Natural killer cell (primary cell): ENCODE measurements at regions not wholly inside any gene's neighbourhood (a gene's known extent, or its start where the extent isn't known, plus 50 kb on each side); places are given as distances from the start of the nearest gene placed in this dataset.
"Not testable (repeated sequence)": the region's sequence is repeated elsewhere in the genome, so short reads cannot be mapped to it uniquely, and the experiment has no call there.

Source experiments
- ATAC-seq, 3 donors: fragments of 150-1000 bp in 2 of 3; fragments of 200-7000 bp in 1 of 3; cut with Tn5 transposase; 1 replicate in 1 of 3; 2 replicates in 2 of 3; pipeline ENCODE4 v1.10.0; 2021; ENCODE audit warnings: mild to moderate bottlenecking in 2 of 3, moderate library complexity in 2 of 3
- DNase-seq, 2 donors: peaks; one replicate each; pipeline versions ENCODE4 v3.0.0 to v3.0.0-alpha.2; 2013 to 2021; ENCODE audit warnings: mixed read lengths in 1 of 2
- H3K27ac ChIP-seq: one replicate; pipeline ENCODE4 v1.5.1; 2013; ENCODE audit warnings: mild to moderate bottlenecking, low read length
- H3K27me3 ChIP-seq: one replicate; pipeline ENCODE4 v1.6.1; 2013; ENCODE audit warnings: low read length; ENCODE audit not compliant: control insufficient read depth, insufficient read depth
- H3K36me3 ChIP-seq: one replicate; pipeline ENCODE4 v1.6.1; 2013; ENCODE audit warnings: low read length; ENCODE audit not compliant: control insufficient read depth, insufficient read depth
- H3K4me1 ChIP-seq: one replicate; pipeline ENCODE4 v1.6.1; 2013; ENCODE audit warnings: low read length; ENCODE audit not compliant: control insufficient read depth, insufficient read depth
- H3K4me3 ChIP-seq: one replicate; pipeline ENCODE4 v1.5.1; 2013; ENCODE audit warnings: low read length
- H3K9me3 ChIP-seq: one replicate; pipeline ENCODE4 v1.6.1; 2013; ENCODE audit warnings: low read length; ENCODE audit not compliant: control insufficient read depth, insufficient read depth
- H3K27ac Mint-ChIP-seq, 2 donors: one replicate each; pipeline ENCODE4 v1.8.0; 2022; ENCODE audit warnings: mild to moderate bottlenecking in 2 of 2, mixed read lengths in 2 of 2, moderate library complexity in 1 of 2
- H3K27me3 Mint-ChIP-seq, 2 donors: one replicate each; pipeline ENCODE4 v1.8.0; 2022; ENCODE audit warnings: low read depth in 2 of 2, mixed read lengths in 2 of 2
- H3K36me3 Mint-ChIP-seq: one replicate; pipeline ENCODE4 v1.8.0; 2022; ENCODE audit warnings: mixed read lengths
- H3K4me1 Mint-ChIP-seq, 2 donors: one replicate each; pipeline ENCODE4 v1.8.0; 2022; ENCODE audit warnings: mixed read lengths in 2 of 2
- H3K4me3 Mint-ChIP-seq: one replicate; pipeline ENCODE4 v1.8.0; 2022; ENCODE audit warnings: mild to moderate bottlenecking, moderate library complexity, mixed read lengths
- H3K9me3 Mint-ChIP-seq, 2 donors: one replicate each; pipeline ENCODE4 v1.8.0; 2022; ENCODE audit warnings: mixed read lengths in 2 of 2
- CTCF ChIP-seq: fragments of 200-600 bp; IDR thresholded peaks from one replicate; pipeline ENCODE4 v1.8.0; 2022; ENCODE audit warnings: antibody characterized with exemption
- WGBS: methylation state at CpG from one replicate; pipeline ENCODE4 v1.1.7; 2013; ENCODE audit warnings: missing lambda C conversion rate; ENCODE audit not compliant: insufficient coverage; 5-methylcytosine and 5-hydroxymethylcytosine counted together
- intact Hi-C: fragments of 100-400 bp; cut with micrococcal nuclease; formaldehyde crosslinking; loops from one replicate; pipeline ENCODE4 v1.14.2; 2022

GRCh38 chr10:118901380-118901779, 128.1 kb upstream of the NANOS1 start:
- no peak overlapping the region for H3K4me3 Mint-ChIP-seq
- no peaks in the 10 kb centered on the region for H3K27me3 Mint-ChIP-seq
- no peak for TF ChIP-seq CTCF
- Histone ChIP-seq H3K9me3 (peaks cover 11% of the 10 kb centered on the region), H3K27me3 (no peaks in the 10 kb centered on the region), H3K4me1 (no peaks in the 10 kb centered on the region), H3K36me3 (no peaks in the 10 kb centered on the region), H3K27ac (no peak overlapping the region), H3K4me3 (no peak overlapping the region)
- WGBS, result 100% methylated on average over 1 of the region's 4 CpGs
- H3K9me3 Mint-ChIP-seq, result no peaks in the 10 kb centered on the region
- intact Hi-C loops, result no loop called here
- no peak overlapping the region for H3K27ac Mint-ChIP-seq
- H3K4me1 Mint-ChIP-seq, result no peaks in the 10 kb centered on the region
- H3K36me3 Mint-ChIP-seq, result no peaks in the 10 kb centered on the region
- DNase-seq, result no peak
- no peak for ATAC-seq

DNA sequence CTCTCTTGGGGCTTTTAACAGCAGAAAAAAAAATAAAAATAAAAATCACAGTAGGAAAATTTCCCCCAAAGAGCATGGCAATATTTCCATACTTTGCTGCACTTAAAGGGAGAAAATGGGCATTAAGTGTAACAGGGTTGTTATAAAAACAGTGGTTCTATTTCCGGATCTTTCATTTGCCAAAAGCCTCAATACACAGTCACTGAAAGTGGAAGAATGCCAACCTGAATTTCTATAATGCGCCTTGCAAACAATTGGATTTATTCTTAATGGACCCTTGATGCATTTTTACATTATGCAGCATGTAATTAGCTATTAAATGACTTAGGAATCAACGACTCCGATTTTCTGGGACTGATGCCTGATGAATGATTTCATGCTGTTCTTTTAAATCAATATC, 127.6 kb upstream of the NANOS1 start:
- Mint-ChIP-seq H3K36me3 (no peaks in the 10 kb centered on the region), H3K4me1 (no peaks in the 10 kb centered on the region), H3K9me3 (no peaks in the 10 kb centered on the region), H3K27ac (no peak overlapping the region), H3K4me3 (no peak overlapping the region), H3K27me3 (no peaks in the 10 kb centered on the region)
- intact Hi-C loops, result no loop called here
- Histone ChIP-seq H3K27me3 (no peaks in the 10 kb centered on the region), H3K4me3 (no peak overlapping the region), H3K4me1 (no peaks in the 10 kb centered on the region), H3K9me3 (peaks cover 11% of the 10 kb centered on the region), H3K36me3 (no peaks in the 10 kb centered on the region), H3K27ac (no peak overlapping the region)
- 83% methylated on average over 4 of the region's 4 CpGs for WGBS
- TF ChIP-seq CTCF, result no peak
- ATAC-seq (no peak), DNase-seq (no peak)

- H3K9me3 Mint-ChIP-seq, H3K27ac Mint-ChIP-seq, H3K27me3 Mint-ChIP-seq, H3K4me1 ChIP-seq, H3K4me1 Mint-ChIP-seq, H3K27me3 ChIP-seq, H3K36me3 Mint-ChIP-seq, ATAC-seq, intact Hi-C loops, H3K36me3 ChIP-seq, H3K27ac ChIP-seq, H3K4me3 Mint-ChIP-seq, DNase-seq, H3K9me3 ChIP-seq, H3K4me3 ChIP-seq: not testable (repeated sequence)
- WGBS, result 94% methylated on average over 2 of the region's 5 CpGs
These were observed 126.9 kb upstream of the NANOS1 start for GRCh38 chr10:118902656-118903055.

DNA sequence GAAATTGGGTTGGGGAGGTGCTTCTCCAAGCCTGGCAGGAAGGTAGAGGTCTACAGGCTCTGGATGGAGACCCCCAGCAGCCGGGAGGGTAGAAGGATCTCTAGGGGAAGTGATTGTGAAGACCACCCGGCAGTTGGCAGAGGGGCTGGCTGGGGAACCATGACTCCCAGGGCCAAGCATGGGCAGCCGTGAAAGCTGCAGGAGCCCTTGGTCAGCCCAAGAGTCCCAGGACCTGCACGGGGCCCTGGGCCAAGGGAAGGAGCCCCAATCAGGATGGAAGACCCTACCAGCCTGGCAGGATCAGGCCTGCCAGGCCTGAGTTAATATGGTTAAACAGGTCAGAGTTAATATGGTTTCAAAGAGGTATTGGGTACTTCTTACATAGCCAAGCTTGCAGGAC, 126.3 kb upstream of the NANOS1 start:
- no peaks in the 10 kb centered on the region for H3K36me3 Mint-ChIP-seq
- Histone ChIP-seq H3K4me1 (no peaks in the 10 kb centered on the region), H3K27me3 (no peaks in the 10 kb centered on the region), H3K4me3 (no peak overlapping the region), H3K27ac (no peak overlapping the region), H3K9me3 (peaks cover 1% of the 10 kb centered on the region), H3K36me3 (no peaks in the 10 kb centered on the region)
- ATAC-seq (no peak), DNase-seq (no peak)
- no peaks in the 10 kb centered on the region for H3K4me1 Mint-ChIP-seq
- TF ChIP-seq CTCF, result no peak
- intact Hi-C loops, result no loop called here
- no peak overlapping the region for H3K27ac Mint-ChIP-seq
- no peak overlapping the region for H3K4me3 Mint-ChIP-seq
- H3K9me3 Mint-ChIP-seq, result no peaks in the 10 kb centered on the region
- WGBS, result 78% methylated on average over 4 of the region's 4 CpGs
- no peaks in the 10 kb centered on the region for H3K27me3 Mint-ChIP-seq
